ENCODE measurements at regions not wholly inside any gene's neighbourhood (a gene's known extent, or its start where the extent isn't known, plus 50 kb on each side); places are given as distances from the start of the nearest gene placed in this dataset.

GRCh38 chr3:146781059-146781458 lies 175.9 kb upstream of the PLSCR5 start:
- H3K4me3 ChIP-seq (ENCODE audit: low read length, poor library complexity, severe bottlenecking), result no peak overlapping the region
- H3K4me1 ChIP-seq (ENCODE audit: insufficient read depth, low read length, poor library complexity, severe bottlenecking), result no peaks in the 10 kb centered on the region
- 0 out of 2 replicates have a peak, but pooled peaks cover 4% of the 10 kb centered on the region for H3K9me2 ChIP-seq (replicated peaks; ENCODE audit: low read depth, low read length)
- H3K9ac ChIP-seq (ENCODE audit: low read depth, low read length, poor library complexity, severe bottlenecking), result no peak overlapping the region
- H3K4me2 ChIP-seq (ENCODE audit: low read depth, low read length, poor library complexity, severe bottlenecking), result no peak overlapping the region
- TF ChIP-seq EZH2phosphoT487 (IDR thresholded peaks at IDR 0.05; ENCODE audit: borderline replicate concordance) (no peak), CTCF (conservative IDR thresholded peaks at IDR 0.05; ENCODE audit: low read length) (no peak)
- H4K20me1 ChIP-seq (ENCODE audit: insufficient read depth, low read length, poor library complexity, severe bottlenecking), result no peaks in the 10 kb centered on the region
- no peaks in the 10 kb centered on the region for H3K36me3 ChIP-seq (ENCODE audit: insufficient read depth, low read length)
- no peaks in the 10 kb centered on the region for H3K79me2 ChIP-seq (ENCODE audit: insufficient read depth, low read length)
- H3K9me3 ChIP-seq (ENCODE audit: insufficient read depth, low read depth, low read length), result no peaks in the 10 kb centered on the region
- no peak overlapping the region for H2AFZ ChIP-seq (ENCODE audit: low read length)
- no peaks in the 10 kb centered on the region for H3F3A ChIP-seq (ENCODE audit: low read depth)
- no peaks in the 10 kb centered on the region for H3K27me3 ChIP-seq (ENCODE audit: insufficient read depth, low read length, poor library complexity, severe bottlenecking)

- H3K9me2 ChIP-seq (replicated peaks; ENCODE audit: low read depth, low read length), result 0 out of 2 replicates have a peak, but pooled peaks cover 4% of the 10 kb centered on the region
- no peaks in the 10 kb centered on the region for H3K36me3 ChIP-seq (ENCODE audit: insufficient read depth, low read length)
- H4K20me1 ChIP-seq (ENCODE audit: insufficient read depth, low read length, poor library complexity, severe bottlenecking), result no peaks in the 10 kb centered on the region
- no peak overlapping the region for H3K4me2 ChIP-seq (ENCODE audit: low read depth, low read length, poor library complexity, severe bottlenecking)
- H3K27me3 ChIP-seq (ENCODE audit: insufficient read depth, low read length, poor library complexity, severe bottlenecking), result no peaks in the 10 kb centered on the region
- no peaks in the 10 kb centered on the region for H3K4me1 ChIP-seq (ENCODE audit: insufficient read depth, low read length, poor library complexity, severe bottlenecking)
- TF ChIP-seq EZH2phosphoT487 (IDR thresholded peaks at IDR 0.05; ENCODE audit: borderline replicate concordance), result no peak
- no peak for TF ChIP-seq CTCF (conservative IDR thresholded peaks at IDR 0.05; ENCODE audit: low read length)
- no peaks in the 10 kb centered on the region for H3F3A ChIP-seq (ENCODE audit: low read depth)
- H3K4me3 ChIP-seq (ENCODE audit: low read length, poor library complexity, severe bottlenecking), result no peak overlapping the region
- no peaks in the 10 kb centered on the region for H3K79me2 ChIP-seq (ENCODE audit: insufficient read depth, low read length)
- H3K9me3 ChIP-seq (ENCODE audit: insufficient read depth, low read depth, low read length), result no peaks in the 10 kb centered on the region
- H3K9ac ChIP-seq (ENCODE audit: low read depth, low read length, poor library complexity, severe bottlenecking), result no peak overlapping the region
- no peak overlapping the region for H2AFZ ChIP-seq (ENCODE audit: low read length)
These were observed 175.1 kb upstream of the PLSCR5 start for GRCh38 chr3:146780251-146780650.

GRCh38 chr3:146777941-146778340 lies 172.8 kb upstream of the PLSCR5 start:
- no peak overlapping the region for H2AFZ ChIP-seq (ENCODE audit: low read length)
- no peaks in the 10 kb centered on the region for H3K27me3 ChIP-seq (ENCODE audit: insufficient read depth, low read length, poor library complexity, severe bottlenecking)
- no peaks in the 10 kb centered on the region for H4K20me1 ChIP-seq (ENCODE audit: insufficient read depth, low read length, poor library complexity, severe bottlenecking)
- H3F3A ChIP-seq (ENCODE audit: low read depth), result no peaks in the 10 kb centered on the region
- no peak overlapping the region for H3K4me3 ChIP-seq (ENCODE audit: low read length, poor library complexity, severe bottlenecking)
- no peaks in the 10 kb centered on the region for H3K4me1 ChIP-seq (ENCODE audit: insufficient read depth, low read length, poor library complexity, severe bottlenecking)
- peaks cover 3% of the 10 kb centered on the region; the same call in 1 of the 2 replicates for H3K9me2 ChIP-seq (replicated peaks; ENCODE audit: low read depth, low read length)
- H3K4me2 ChIP-seq (ENCODE audit: low read depth, low read length, poor library complexity, severe bottlenecking), result no peak overlapping the region
- no peak overlapping the region for H3K9ac ChIP-seq (ENCODE audit: low read depth, low read length, poor library complexity, severe bottlenecking)
- H3K79me2 ChIP-seq (ENCODE audit: insufficient read depth, low read length), result no peaks in the 10 kb centered on the region
- TF ChIP-seq EZH2phosphoT487 (IDR thresholded peaks at IDR 0.05; ENCODE audit: borderline replicate concordance) (no peak), CTCF (conservative IDR thresholded peaks at IDR 0.05; ENCODE audit: low read length) (no peak)
- no peaks in the 10 kb centered on the region for H3K36me3 ChIP-seq (ENCODE audit: insufficient read depth, low read length)
- H3K9me3 ChIP-seq (ENCODE audit: insufficient read depth, low read depth, low read length), result no peaks in the 10 kb centered on the region
